ENCODE measurements at regions not wholly inside any gene's neighbourhood (a gene's known extent, or its start where the extent isn't known, plus 50 kb on each side); places are given as distances from the start of the nearest gene placed in this dataset.
"Not testable (repeated sequence)": the region's sequence is repeated elsewhere in the genome, so short reads cannot be mapped to it uniquely, and the experiment has no call there.

- H3K9me3 ChIP-seq (replicated peaks; ENCODE audit: low read length); H3K36me3 ChIP-seq (ENCODE audit: insufficient read depth, low read length); H3K9ac ChIP-seq (ENCODE audit: low read depth, low read length); H3K4me1 ChIP-seq (ENCODE audit: control insufficient read depth, insufficient read depth, low read length); H3K4me2 ChIP-seq (ENCODE audit: low read length); H3K4me3 ChIP-seq (ENCODE audit: low read length): not testable (repeated sequence)
- peaks cover 19% of the 10 kb centered on the region for H3K27me3 ChIP-seq (ENCODE audit: control insufficient read depth, insufficient read depth, low read length)
Measured at GRCh38 chr15:44817797-44818196, 81.5 kb downstream of the TRIM69 start.

DNA sequence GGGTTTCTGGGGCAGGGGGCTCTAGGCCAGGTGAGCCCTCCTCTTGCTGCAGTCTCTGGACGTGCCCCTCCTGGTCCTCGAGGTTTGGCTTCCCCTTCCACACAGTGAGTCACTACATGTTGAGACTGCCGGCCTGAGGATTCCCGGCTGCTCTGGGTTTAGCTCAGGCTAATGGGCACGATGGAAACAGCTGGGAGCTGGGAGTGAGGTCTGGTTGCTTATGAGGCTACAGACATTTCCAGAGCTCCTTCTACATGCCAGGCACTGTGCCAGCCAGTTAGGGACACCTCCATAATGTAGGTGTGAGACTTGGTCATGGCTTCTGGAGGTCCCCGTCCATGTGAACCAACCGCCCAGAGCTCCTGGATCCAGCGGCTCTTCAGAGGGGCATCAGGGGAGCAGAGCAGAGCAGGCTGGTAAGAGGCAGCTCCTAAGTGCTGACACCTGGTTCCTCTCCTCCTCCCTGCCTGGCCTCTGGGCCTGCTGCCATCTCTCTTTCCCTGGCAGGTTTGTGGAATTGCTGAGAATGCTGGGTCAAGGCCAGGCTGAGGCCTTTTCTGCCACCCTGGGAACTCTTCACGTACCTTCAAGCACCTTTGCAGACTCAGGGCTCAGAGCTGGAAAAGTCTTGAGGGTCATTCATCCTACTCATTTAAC is 83.1 kb downstream of the TRIM69 start:
- H3K36me3 ChIP-seq (ENCODE audit: insufficient read depth, low read length); H3K9ac ChIP-seq (ENCODE audit: low read depth, low read length); H3K4me2 ChIP-seq (ENCODE audit: low read length); H3K4me3 ChIP-seq (ENCODE audit: low read length); H3K9me3 ChIP-seq (replicated peaks; ENCODE audit: low read length); H3K27me3 ChIP-seq (ENCODE audit: control insufficient read depth, insufficient read depth, low read length); H3K4me1 ChIP-seq (ENCODE audit: control insufficient read depth, insufficient read depth, low read length): not testable (repeated sequence)

- H3K9ac ChIP-seq (ENCODE audit: low read depth, low read length); H3K27me3 ChIP-seq (ENCODE audit: control insufficient read depth, insufficient read depth, low read length); H3K4me1 ChIP-seq (ENCODE audit: control insufficient read depth, insufficient read depth, low read length); H3K36me3 ChIP-seq (ENCODE audit: insufficient read depth, low read length); H3K4me3 ChIP-seq (ENCODE audit: low read length); H3K9me3 ChIP-seq (replicated peaks; ENCODE audit: low read length); H3K4me2 ChIP-seq (ENCODE audit: low read length): not testable (repeated sequence)
Measured at GRCh38 chr15:44820535-44820934, 84.2 kb downstream of the TRIM69 start.

DNA sequence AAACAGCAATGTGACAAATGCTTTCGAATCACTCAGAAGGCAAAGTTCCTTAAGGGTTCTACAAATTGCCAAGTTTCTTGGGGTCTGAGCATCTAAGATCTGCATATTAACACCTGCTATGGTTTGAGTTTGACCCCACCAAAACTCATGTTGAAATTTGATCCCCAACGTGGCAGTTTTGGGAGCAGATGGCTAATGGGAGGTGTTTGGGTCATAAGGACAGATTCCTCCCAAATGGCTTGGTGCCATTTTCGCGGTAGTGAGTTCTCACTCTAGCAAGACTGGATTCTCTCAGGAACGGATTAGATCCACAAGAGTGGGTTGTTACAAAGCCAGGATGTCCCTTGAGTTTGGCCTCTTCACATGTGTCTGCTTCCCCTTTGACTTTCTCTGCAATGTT is 84.6 kb downstream of the TRIM69 start:
- H3K4me3 ChIP-seq (ENCODE audit: low read length); H3K27me3 ChIP-seq (ENCODE audit: control insufficient read depth, insufficient read depth, low read length); H3K9ac ChIP-seq (ENCODE audit: low read depth, low read length); H3K4me1 ChIP-seq (ENCODE audit: control insufficient read depth, insufficient read depth, low read length); H3K9me3 ChIP-seq (replicated peaks; ENCODE audit: low read length); H3K36me3 ChIP-seq (ENCODE audit: insufficient read depth, low read length); H3K4me2 ChIP-seq (ENCODE audit: low read length): not testable (repeated sequence)

GRCh38 chr15:44824277-44825145 is 88.2 kb downstream of the TRIM69 start:
- not testable (repeated sequence) for H3K4me2 ChIP-seq (ENCODE audit: low read length); H3K27me3 ChIP-seq (ENCODE audit: control insufficient read depth, insufficient read depth, low read length); H3K36me3 ChIP-seq (ENCODE audit: insufficient read depth, low read length); H3K4me1 ChIP-seq (ENCODE audit: control insufficient read depth, insufficient read depth, low read length); H3K4me3 ChIP-seq (ENCODE audit: low read length); H3K9me3 ChIP-seq (replicated peaks; ENCODE audit: low read length); H3K9ac ChIP-seq (ENCODE audit: low read depth, low read length)

DNA sequence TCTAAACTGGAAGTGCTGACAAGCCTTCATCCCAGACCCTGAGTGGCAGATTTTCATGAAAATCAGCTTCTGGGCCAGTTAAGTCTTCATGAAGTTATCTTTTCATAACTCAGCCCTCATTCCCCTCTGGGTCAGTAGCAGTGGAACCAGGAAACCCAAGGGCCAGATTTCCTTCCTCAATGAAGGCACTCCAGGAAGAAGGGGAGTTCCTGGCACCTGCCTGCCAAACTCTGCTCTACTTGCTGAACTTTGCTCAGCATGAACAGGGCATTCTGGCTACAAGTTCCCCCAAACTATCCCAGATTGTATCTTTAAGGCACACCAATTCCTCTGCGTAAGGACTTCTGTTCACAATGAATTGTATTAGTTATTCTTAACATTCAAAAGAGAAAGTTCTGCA is 90.3 kb downstream of the TRIM69 start:
- H3K4me3 ChIP-seq (ENCODE audit: low read length); H3K36me3 ChIP-seq (ENCODE audit: insufficient read depth, low read length); H3K4me2 ChIP-seq (ENCODE audit: low read length); H3K9me3 ChIP-seq (replicated peaks; ENCODE audit: low read length); H3K4me1 ChIP-seq (ENCODE audit: control insufficient read depth, insufficient read depth, low read length); H3K9ac ChIP-seq (ENCODE audit: low read depth, low read length); H3K27me3 ChIP-seq (ENCODE audit: control insufficient read depth, insufficient read depth, low read length): not testable (repeated sequence)

DNA sequence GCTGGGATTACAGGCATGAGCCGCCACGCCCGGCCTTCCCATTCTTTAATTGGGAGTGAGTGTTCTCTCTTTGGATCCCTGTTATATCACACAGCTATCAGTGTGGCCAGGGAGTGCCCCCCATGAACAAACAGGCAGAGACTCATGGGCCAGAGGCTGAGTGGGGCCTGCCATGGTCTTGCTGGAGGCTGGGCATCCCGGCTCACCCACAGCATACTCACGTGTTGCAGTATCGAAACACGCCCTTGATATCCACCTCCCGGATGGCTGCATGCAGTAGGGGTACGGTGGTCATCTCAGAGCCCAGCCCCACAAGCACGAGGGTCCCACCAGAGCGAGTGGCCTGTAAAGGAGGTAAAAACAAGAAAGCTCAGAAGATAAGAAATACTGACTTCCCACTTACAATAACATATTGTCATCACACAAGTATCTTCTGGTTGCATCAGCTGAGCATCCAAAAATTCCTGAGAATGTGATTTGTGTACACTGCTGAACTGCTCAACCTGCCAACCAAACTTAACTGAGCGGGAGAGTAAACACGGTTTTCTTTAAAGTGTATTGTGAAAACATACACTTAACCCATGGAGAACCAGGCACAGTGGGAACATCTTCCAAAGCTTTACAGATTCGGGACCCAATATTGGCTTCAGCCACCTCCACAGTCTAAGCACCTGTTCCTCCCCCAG is 92.0 kb downstream of the TRIM69 start:
- not testable (repeated sequence) for H3K9me3 ChIP-seq (replicated peaks; ENCODE audit: low read length); H3K4me2 ChIP-seq (ENCODE audit: low read length); H3K4me1 ChIP-seq (ENCODE audit: control insufficient read depth, insufficient read depth, low read length); H3K27me3 ChIP-seq (ENCODE audit: control insufficient read depth, insufficient read depth, low read length); H3K4me3 ChIP-seq (ENCODE audit: low read length); H3K36me3 ChIP-seq (ENCODE audit: insufficient read depth, low read length); H3K9ac ChIP-seq (ENCODE audit: low read depth, low read length)

DNA sequence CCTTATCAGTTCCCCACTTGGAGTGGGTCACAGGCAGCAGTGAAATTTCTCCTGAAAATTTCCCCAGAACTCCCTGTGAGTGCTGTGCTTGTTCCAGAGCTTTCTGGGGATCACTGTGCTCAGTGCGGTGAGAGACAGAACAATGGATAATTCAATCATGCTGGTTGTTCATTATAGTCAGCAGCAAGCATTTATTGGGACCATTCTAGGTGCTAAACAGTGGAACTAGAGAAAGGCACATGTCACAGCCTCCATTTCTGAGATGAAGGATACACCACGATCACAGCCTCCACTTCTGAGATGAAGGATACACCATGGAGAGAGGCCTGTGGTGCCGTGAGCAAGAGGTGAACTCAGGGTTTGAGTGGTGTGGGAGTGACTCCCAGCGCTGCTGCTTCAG is 92.8 kb downstream of the TRIM69 start:
- not testable (repeated sequence) for H3K27me3 ChIP-seq (ENCODE audit: control insufficient read depth, insufficient read depth, low read length); H3K4me3 ChIP-seq (ENCODE audit: low read length); H3K9ac ChIP-seq (ENCODE audit: low read depth, low read length); H3K4me1 ChIP-seq (ENCODE audit: control insufficient read depth, insufficient read depth, low read length); H3K9me3 ChIP-seq (replicated peaks; ENCODE audit: low read length); H3K36me3 ChIP-seq (ENCODE audit: insufficient read depth, low read length); H3K4me2 ChIP-seq (ENCODE audit: low read length)

DNA sequence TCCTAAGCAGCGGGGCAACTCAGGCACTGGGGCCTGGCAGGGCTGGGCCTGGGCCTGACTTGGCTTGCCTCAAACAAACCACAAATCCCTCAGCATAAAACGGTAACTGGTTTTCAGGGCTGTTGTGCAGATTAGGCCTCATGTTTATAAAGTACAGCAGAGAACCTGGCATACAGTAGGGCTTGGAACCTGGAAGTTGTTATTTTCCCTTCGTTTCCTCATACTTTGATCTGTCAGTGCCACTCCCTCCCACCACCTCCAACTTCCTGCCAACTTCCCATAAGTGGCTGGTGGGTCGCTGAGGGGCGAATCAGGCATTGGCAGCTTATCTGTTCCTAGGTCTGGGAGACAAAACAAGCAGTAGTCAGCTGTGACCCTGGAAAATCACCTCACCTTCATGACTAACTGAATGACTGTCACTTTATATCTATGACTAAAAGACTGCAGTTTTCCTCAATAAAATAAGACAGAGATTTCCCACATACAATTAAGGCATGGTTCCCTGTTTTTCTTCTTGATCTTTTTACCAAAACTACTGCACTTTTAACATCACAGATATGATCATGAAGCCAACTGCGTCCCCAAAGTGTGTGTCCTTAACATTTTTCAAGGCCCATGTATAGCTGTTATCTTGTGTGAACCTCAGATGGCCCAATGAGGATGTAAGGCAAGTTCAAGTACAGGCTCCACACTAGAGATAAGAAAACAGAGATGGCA is 94.5 kb downstream of the TRIM69 start:
- H3K4me2 ChIP-seq (ENCODE audit: low read length); H3K36me3 ChIP-seq (ENCODE audit: insufficient read depth, low read length); H3K27me3 ChIP-seq (ENCODE audit: control insufficient read depth, insufficient read depth, low read length); H3K9me3 ChIP-seq (replicated peaks; ENCODE audit: low read length); H3K4me1 ChIP-seq (ENCODE audit: control insufficient read depth, insufficient read depth, low read length); H3K9ac ChIP-seq (ENCODE audit: low read depth, low read length); H3K4me3 ChIP-seq (ENCODE audit: low read length): not testable (repeated sequence)

GRCh38 chr15:44831409-44831741 is 95.0 kb downstream of the TRIM69 start:
- not testable (repeated sequence) for H3K9me3 ChIP-seq (replicated peaks; ENCODE audit: low read length); H3K9ac ChIP-seq (ENCODE audit: low read depth, low read length); H3K27me3 ChIP-seq (ENCODE audit: control insufficient read depth, insufficient read depth, low read length); H3K4me3 ChIP-seq (ENCODE audit: low read length); H3K4me2 ChIP-seq (ENCODE audit: low read length); H3K4me1 ChIP-seq (ENCODE audit: control insufficient read depth, insufficient read depth, low read length); H3K36me3 ChIP-seq (ENCODE audit: insufficient read depth, low read length)

DNA sequence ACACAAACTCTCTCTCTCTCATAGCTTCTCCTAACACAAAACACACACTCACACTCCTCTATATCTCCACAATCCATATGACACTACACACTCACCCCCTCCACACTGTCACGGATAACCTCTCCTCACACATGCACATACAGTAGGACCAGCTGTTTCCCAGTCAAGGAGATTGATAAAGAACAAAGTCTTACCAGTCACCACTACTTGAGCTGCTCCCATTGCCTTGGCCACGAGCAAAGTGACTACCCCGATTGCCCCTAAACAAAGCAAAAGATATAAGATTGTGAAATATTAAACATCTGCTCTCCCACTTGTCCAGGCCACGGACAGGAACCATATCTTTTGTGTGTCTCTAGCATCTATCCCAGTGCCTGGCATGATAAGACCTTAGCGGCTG is 95.8 kb downstream of the TRIM69 start:
- H3K4me2 ChIP-seq (ENCODE audit: low read length); H3K9me3 ChIP-seq (replicated peaks; ENCODE audit: low read length); H3K36me3 ChIP-seq (ENCODE audit: insufficient read depth, low read length); H3K9ac ChIP-seq (ENCODE audit: low read depth, low read length); H3K4me3 ChIP-seq (ENCODE audit: low read length); H3K4me1 ChIP-seq (ENCODE audit: control insufficient read depth, insufficient read depth, low read length); H3K27me3 ChIP-seq (ENCODE audit: control insufficient read depth, insufficient read depth, low read length): not testable (repeated sequence)

Data from skeletal muscle satellite cell (primary cell).